ENCODE measurements at regions not wholly inside any gene's neighbourhood (a gene's known extent, or its start where the extent isn't known, plus 50 kb on each side); places are given as distances from the start of the nearest gene placed in this dataset.

DNA sequence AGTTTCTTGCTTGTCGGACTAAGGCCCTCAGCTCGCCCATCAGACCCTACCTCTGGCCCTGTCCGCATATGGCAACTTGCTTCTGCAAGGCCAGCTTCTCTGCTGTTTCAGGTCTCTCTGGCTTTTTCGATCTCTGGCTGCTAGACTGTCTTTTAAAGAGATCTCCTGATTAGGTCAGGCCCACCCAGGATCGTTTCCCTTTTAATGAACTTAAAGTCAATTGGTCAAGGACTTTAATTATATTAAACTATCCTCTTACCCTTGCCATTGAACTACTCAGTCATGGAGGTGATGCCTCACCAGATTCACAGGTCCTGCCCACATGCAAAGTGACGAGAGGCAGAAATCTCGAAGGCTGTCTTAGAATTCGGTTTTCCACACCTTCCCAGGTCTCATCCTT is 670.9 kb downstream of the GATA3 start:
- RAD21 ChIA-PET (ENCODE audit: unreplicated experiment) = no interaction called here

More for the DNA sequence above, 670.9 kb downstream of the GATA3 start:
- in situ Hi-C loops (cut with MboI) (no loop called here), intact Hi-C loops (cut with micrococcal nuclease; ENCODE audit: unreplicated experiment) (no loop called here)
- no peak overlapping the region for H3K4me2 ChIP-seq (ENCODE audit: control insufficient read depth, insufficient read depth)
- TF ChIP-seq PAX5 (IDR thresholded peaks at IDR 0.05; ENCODE audit: borderline replicate concordance, low read depth, low read length) (no peak), SMAD5 (IDR thresholded peaks at IDR 0.05; ENCODE audit: low read depth) (no peak), BRCA1 (IDR thresholded peaks at IDR 0.05; ENCODE audit: low read depth, low read length) (no peak), ESRRA (IDR thresholded peaks at IDR 0.05; ENCODE audit: low read length) (no peak), NR2F1 (conservative IDR thresholded peaks at IDR 0.05) (no peak), HDGF (IDR thresholded peaks at IDR 0.05) (no peak), FOS (IDR thresholded peaks at IDR 0.05; ENCODE audit: borderline replicate concordance, extremely low read depth, insufficient read length) (no peak), CREM (IDR thresholded peaks at IDR 0.05; ENCODE audit: low read depth) (no peak), EZH2 (IDR thresholded peaks at IDR 0.05; ENCODE audit: borderline replicate concordance, control insufficient read depth, low read depth, low read length) (no peak), SUZ12 (IDR thresholded peaks at IDR 0.05; ENCODE audit: unreplicated experiment) (no peak), CBX3 (IDR thresholded peaks at IDR 0.05; ENCODE audit: borderline replicate concordance, low read depth) (no peak), RELA (IDR thresholded peaks at IDR 0.05; ENCODE audit: borderline replicate concordance, partially characterized antibody) (no peak), BHLHE40 (IDR thresholded peaks at IDR 0.05; ENCODE audit: borderline replicate concordance in 1 of 2, low read depth in 2 of 2, low read length in 1 of 2) (no peak), NR2C2 (IDR thresholded peaks at IDR 0.05; ENCODE audit: borderline replicate concordance, control insufficient read depth, insufficient read length, low read depth) (no peak), CHD1 (IDR thresholded peaks at IDR 0.05; ENCODE audit: low read depth, low read length) (no peak), TAF1 (IDR thresholded peaks at IDR 0.05; ENCODE audit: borderline replicate concordance, low read depth, low read length) (no peak), ETV6 (conservative IDR thresholded peaks at IDR 0.05 in 1 of 2, IDR thresholded peaks at IDR 0.05 in 1 of 2; ENCODE audit: borderline replicate concordance in 1 of 2, low read depth in 1 of 2) (no peak)
- TF ChIP-seq, protein P1, sequence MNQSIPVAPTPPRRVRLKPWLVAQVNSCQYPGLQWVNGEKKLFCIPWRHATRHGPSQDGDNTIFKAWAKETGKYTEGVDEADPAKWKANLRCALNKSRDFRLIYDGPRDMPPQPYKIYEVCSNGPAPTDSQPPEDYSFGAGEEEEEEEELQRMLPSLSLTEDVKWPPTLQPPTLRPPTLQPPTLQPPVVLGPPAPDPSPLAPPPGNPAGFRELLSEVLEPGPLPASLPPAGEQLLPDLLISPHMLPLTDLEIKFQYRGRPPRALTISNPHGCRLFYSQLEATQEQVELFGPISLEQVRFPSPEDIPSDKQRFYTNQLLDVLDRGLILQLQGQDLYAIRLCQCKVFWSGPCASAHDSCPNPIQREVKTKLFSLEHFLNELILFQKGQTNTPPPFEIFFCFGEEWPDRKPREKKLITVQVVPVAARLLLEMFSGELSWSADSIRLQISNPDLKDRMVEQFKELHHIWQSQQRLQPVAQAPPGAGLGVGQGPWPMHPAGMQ (IDR thresholded peaks at IDR 0.05; ENCODE audit: borderline replicate concordance) = no peak
- TF ChIP-seq, protein P2, sequence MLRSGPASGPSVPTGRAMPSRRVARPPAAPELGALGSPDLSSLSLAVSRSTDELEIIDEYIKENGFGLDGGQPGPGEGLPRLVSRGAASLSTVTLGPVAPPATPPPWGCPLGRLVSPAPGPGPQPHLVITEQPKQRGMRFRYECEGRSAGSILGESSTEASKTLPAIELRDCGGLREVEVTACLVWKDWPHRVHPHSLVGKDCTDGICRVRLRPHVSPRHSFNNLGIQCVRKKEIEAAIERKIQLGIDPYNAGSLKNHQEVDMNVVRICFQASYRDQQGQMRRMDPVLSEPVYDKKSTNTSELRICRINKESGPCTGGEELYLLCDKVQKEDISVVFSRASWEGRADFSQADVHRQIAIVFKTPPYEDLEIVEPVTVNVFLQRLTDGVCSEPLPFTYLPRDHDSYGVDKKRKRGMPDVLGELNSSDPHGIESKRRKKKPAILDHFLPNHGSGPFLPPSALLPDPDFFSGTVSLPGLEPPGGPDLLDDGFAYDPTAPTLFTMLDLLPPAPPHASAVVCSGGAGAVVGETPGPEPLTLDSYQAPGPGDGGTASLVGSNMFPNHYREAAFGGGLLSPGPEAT (IDR thresholded peaks at IDR 0.05; ENCODE audit: low read depth) = no peak
- TF ChIP-seq, protein P3, sequence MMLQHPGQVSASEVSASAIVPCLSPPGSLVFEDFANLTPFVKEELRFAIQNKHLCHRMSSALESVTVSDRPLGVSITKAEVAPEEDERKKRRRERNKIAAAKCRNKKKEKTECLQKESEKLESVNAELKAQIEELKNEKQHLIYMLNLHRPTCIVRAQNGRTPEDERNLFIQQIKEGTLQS (IDR thresholded peaks at IDR 0.05; ENCODE audit: borderline replicate concordance, extremely low read depth, low read depth, low read length) = no peak
- ChIA-PET CTCF (no interaction called here), POLR2A (no interaction called here), SMC1A (ENCODE audit: uncharacterized antibody, unreplicated experiment) (no interaction called here)
- no peaks in the 10 kb centered on the region for H3K27me3 ChIP-seq (replicated peaks in 1 of 2; ENCODE audit: control insufficient read depth in 2 of 2, insufficient read depth in 2 of 2, low read length in 1 of 2)
- no peaks in the 10 kb centered on the region for H4K20me1 ChIP-seq (ENCODE audit: control insufficient read depth, insufficient read depth)
- H3K36me3 ChIP-seq (ENCODE audit: control insufficient read depth in 2 of 2, insufficient read depth in 2 of 2, low read length in 1 of 2) = no peaks in the 10 kb centered on the region
- BruUV-seq (replicated peaks) = no TSS peak
- H3K4me3 ChIP-seq = no peak overlapping the region
- H3K9me3 ChIP-seq (replicated peaks; ENCODE audit: control insufficient read depth, insufficient read depth, low read length) = no peaks in the 10 kb centered on the region
- no peaks in the 10 kb centered on the region for H3K4me1 ChIP-seq (ENCODE audit: control insufficient read depth, insufficient read depth, low read length)
- WGBS (ENCODE audit: insufficient coverage, insufficient replicate concordance, low lambda C conversion rate, missing lambda C conversion rate) = 14% methylated on average over 8 of the region's 8 CpGs
- H3K27ac ChIP-seq (ENCODE audit: control insufficient read depth, insufficient read depth) = no peak overlapping the region
- H2AFZ ChIP-seq (ENCODE audit: control insufficient read depth, low read depth, low read length) = no peak overlapping the region
- no peak for FAIRE-seq
- ATAC-seq = no peak
- no peak for DNase-seq (ENCODE audit: low read depth, low spot score)
- H3K9ac ChIP-seq (ENCODE audit: control insufficient read depth, insufficient read depth, low read length) = no peak overlapping the region
- H3K79me2 ChIP-seq (ENCODE audit: control insufficient read depth, insufficient read depth, low read length) = no peaks in the 10 kb centered on the region
